HG02642 (cell line): ENCODE measurements at regions not wholly inside any gene's neighbourhood (a gene's known extent, or its start where the extent isn't known, plus 50 kb on each side); places are given as distances from the start of the nearest gene placed in this dataset.

Source experiments
- ATAC-seq: cut with Tn5 transposase; IDR thresholded peaks from one replicate; pipeline ENCODE4 v1.9.1; 2021; ENCODE audit warnings: mild to moderate bottlenecking; ENCODE audit not compliant: unreplicated experiment, poor library complexity

DNA sequence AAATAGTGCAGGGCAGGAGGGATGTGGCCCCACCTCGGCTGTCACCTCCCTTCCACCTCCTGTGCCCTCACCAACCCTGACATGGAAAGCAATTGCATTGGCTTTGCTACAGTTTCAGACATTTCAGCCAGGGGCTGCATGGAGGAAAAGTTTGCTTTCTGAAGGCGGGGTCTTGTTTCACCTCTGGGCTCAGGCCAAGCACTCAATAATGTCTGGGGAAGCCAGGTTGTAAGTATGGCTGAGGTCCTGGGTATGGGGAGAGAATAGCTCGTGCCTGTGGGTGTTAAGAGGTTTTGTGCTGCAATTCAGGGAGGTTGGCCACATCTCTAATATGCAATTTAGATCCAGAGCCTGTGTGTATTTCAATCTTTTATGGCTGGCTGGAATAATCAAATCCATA is 238.4 kb upstream of the MKI67 start:
- no peak for ATAC-seq

DNA sequence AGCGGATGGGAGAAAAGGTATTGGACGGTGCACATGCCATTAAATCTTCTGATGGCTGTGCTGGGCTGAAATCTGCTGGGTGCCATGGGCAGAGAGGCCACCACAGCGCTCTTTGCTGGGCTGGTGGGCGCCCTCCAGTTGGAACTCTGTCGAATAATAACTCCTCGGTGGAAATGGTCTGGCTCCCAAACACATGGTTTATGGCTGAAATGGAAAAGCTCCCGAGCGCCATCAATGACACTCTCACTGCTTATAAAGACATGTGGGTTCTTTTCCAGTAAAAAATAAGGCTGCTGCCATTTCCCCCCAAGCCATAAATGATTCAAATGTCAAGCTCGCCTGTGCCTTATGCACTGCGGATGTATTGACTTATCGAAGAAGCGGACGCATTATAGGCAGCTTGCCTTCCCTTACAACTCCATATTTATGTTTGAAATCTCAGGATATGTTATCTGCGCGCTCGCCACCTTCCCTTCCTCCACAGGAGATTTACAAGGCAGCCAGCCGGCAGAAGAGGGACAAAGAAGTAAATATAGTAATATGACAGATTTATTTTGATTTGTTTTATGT is 239.0 kb upstream of the MKI67 start:
- no peak for ATAC-seq

GRCh38 chr10:128367807-128368206 is 241.6 kb upstream of the MKI67 start:
- ATAC-seq = no peak

GRCh38 chr10:128369101-128369650 is 243.0 kb upstream of the MKI67 start:
- ATAC-seq = no peak

- peak; percentile 78 for ATAC-seq
Observed at GRCh38 chr10:128373071-128373749, 247.0 kb upstream of the MKI67 start.

GRCh38 chr10:128373831-128374230 is 247.6 kb upstream of the MKI67 start:
- ATAC-seq = no peak

DNA sequence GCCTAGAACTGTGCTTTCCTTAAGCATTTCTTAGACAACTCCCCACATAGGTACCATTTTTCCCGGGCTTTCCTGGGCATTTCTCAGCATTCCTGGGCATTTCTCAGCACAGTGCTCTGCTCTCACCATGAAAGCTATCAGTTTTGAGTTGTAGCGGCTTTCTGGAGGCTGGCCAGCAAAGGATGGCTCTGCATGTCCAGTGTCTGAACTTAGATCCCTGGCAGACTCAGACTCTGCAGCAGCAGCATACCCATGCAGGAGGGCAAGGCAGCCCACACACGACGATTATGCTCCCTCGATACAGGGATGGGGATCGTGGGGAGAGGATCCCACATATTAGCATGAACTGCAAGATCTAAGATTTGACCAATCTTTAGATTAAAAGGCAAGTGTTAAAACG is 248.9 kb upstream of the MKI67 start:
- ATAC-seq = no peak

DNA sequence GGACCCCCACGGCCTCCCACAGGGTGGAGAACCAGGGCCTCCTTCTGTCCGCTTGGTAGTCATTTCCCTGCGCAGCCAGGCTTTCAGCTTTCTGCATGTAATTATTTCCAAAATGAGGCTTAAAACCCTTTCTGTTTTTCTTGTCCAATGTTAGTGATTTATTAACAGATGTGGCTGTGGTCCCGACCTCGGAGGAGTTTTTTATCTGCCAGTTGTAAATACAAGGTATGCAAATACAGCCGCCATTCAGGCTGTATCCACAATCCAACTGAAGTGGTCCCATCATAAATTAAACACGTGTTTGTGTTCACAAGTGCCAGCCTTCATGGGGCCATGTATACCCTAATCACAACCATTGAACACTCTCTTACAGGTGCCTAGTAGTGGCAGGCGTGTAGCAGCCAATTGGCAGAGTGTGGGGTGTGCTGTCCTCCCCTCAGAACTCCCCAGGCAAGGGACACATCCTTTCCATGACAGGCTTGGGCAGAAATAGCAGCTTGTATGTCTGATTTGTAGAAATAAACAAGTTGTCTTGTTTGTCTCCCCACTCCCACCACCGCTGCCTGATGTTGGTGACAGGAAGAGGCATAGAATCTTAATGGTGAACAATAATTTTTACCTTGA is 251.3 kb upstream of the MKI67 start:
- ATAC-seq = no peak

DNA sequence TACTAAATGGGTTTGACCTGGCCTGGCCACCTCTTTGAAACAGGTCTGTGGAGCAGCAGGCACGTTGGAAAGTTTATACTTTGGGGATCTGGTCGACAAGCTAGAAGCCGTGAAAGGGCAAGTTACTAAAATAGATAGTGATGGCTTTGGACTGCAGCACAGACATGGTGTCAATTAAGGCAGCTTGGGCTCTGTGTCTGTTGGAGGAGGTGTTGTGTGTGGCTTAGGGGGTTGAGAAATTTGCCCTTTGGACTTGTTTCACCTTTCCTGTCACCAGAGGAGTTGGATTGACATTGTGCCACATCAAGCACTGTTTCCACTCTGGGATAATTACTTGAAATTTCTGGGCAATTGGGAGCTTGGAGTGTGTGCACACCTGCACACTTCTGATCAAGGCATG is 251.8 kb upstream of the MKI67 start:
- no peak for ATAC-seq

- ATAC-seq = no peak
Observed at GRCh38 chr10:128380946-128381345, 254.7 kb upstream of the MKI67 start.

DNA sequence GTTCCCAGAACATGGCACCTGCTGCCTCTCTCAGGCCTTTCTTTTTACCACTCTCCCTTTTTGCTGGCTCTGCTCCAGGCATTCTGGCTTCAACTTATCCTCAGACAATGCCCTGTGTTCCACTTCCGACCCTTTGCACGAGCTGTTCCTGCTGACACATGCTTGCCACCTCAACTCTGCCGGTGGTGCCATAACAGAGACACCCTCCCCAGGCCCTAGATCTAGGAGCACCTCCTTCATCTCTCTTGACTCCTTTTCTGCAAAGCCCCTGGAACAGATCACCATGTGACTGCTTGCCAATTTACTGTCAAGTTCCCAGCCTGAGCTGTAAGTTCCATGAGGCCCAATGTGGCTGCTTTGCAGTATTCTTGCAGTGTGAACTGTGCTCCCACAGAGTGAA is 256.0 kb upstream of the MKI67 start:
- no peak for ATAC-seq

GRCh38 chr10:128384831-128385230 is 258.6 kb upstream of the MKI67 start:
- no peak for ATAC-seq

- no peak for ATAC-seq
Observed at GRCh38 chr10:128386231-128386630, 260.0 kb upstream of the MKI67 start.

GRCh38 chr10:128386816-128387604 is 260.8 kb upstream of the MKI67 start:
- no peak for ATAC-seq

DNA sequence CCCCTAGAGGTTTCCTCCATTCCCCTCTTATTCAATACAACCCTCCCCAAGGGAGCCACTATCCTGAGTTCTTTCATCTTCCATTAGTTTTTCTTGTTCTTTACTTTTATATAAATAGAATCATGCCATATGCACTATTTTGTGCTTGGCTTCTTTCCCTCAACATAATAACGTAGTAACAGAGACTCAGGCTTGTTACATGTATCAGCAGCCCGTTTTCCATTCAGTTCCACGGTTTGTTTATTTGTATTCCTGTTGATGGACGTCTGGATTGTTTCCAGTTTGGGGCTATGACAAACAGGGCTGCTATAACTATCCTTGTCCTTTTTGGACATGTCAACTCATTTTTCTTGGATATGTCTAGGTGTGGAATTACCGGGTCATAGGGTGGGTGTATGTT is 264.4 kb upstream of the MKI67 start:
- no peak for ATAC-seq

GRCh38 chr10:128393546-128393945 is 267.3 kb upstream of the MKI67 start:
- ATAC-seq = no peak

DNA sequence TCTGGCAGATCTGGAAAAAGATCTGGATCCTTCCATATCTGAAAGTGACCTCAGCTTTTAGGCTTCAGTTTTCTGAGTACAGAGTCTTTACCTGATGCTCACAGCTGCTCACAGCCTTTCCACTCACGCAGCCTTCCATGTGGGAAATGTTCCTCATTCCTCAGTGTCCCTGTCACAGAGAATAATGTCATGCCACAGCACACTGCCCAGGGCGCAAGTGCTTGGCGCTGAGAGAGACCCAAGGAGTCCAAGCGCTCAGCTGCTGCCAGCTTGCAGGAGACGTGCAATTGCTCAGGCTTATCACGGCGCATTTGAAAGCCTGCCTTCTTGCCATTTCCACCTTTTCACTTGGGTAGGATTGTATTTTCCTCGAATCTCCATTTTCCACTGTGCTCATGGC is 271.9 kb upstream of the MKI67 start:
- no peak for ATAC-seq

DNA sequence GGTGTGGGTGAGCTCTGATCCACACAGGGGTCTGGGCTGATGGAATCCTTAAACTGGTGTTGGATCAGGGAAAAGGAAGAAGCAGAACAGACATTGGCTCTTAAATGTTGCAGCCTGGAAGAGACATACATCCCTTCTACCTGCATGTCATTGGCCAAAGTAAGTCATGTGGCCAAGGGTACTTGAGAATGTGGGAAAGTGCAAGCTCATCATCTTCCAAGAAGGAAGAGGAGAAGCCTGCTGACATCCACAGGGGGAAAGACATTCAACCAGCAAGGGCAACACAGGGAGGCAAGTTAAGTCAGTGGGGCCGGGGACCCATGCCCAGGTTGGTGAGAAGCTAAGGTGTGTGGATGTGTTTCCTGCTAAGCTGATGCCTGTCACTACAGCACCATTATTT is 272.8 kb upstream of the MKI67 start:
- ATAC-seq = no peak

GRCh38 chr10:128400564-128400963 is 274.3 kb upstream of the MKI67 start:
- ATAC-seq = no peak

DNA sequence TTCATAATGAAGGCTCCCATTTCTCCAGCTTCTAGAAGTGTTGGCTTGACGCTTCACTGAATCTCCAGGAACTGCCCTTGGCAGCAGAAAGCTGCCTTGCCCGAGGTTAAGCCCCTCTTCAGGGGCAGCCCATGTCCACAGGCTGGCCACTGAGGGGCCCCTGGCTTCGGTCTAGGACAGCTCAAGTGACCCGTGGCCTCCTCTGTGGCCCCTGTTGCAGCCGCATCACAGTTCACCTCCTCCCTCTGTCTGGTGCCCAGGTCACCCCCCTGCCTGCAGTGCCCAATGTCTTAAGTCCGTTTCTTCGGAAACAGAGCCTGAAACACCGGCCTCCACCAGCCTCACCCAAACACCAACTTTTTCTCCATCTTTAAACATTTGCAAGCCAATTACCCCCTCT is 279.2 kb upstream of the MKI67 start:
- no peak for ATAC-seq

GRCh38 chr10:128411643-128412042 is 285.4 kb upstream of the MKI67 start:
- ATAC-seq = no peak
